GM21825 (cell line): ENCODE measurements at regions not wholly inside any gene's neighbourhood (a gene's known extent, or its start where the extent isn't known, plus 50 kb on each side); places are given as distances from the start of the nearest gene placed in this dataset.
"Not testable (repeated sequence)": the region's sequence is repeated elsewhere in the genome, so short reads cannot be mapped to it uniquely, and the experiment has no call there.

Experiments used
- ATAC-seq: cut with Tn5 transposase; IDR thresholded peaks from one replicate; pipeline ENCODE4 v1.9.1; 2021; ENCODE audit warnings: mild to moderate bottlenecking, moderate library complexity; ENCODE audit not compliant: unreplicated experiment

- ATAC-seq: no peak
Measured at GRCh38 chr4:180966312-180966711, 1276.9 kb upstream of the TENM3 start.

GRCh38 chr4:180967936-180968335 lies 1275.3 kb upstream of the TENM3 start:
- no peak for ATAC-seq

GRCh38 chr4:180973894-180974293 lies 1269.3 kb upstream of the TENM3 start:
- ATAC-seq: no peak

- no peak for ATAC-seq
Measured at GRCh38 chr4:180990931-180991330, 1252.3 kb upstream of the TENM3 start.

- ATAC-seq: no peak
Measured at GRCh38 chr4:180993244-180993836, 1249.9 kb upstream of the TENM3 start.

- no peak for ATAC-seq
Measured at GRCh38 chr4:180994722-180995121, 1248.5 kb upstream of the TENM3 start.

- ATAC-seq: no peak
Measured at GRCh38 chr4:180999217-180999616, 1244.0 kb upstream of the TENM3 start.

GRCh38 chr4:181004056-181004455 lies 1239.1 kb upstream of the TENM3 start:
- ATAC-seq: no peak

GRCh38 chr4:181006499-181007260 lies 1236.5 kb upstream of the TENM3 start:
- ATAC-seq: no peak

- ATAC-seq: no peak
Measured at GRCh38 chr4:181007751-181008150, 1235.5 kb upstream of the TENM3 start.

GRCh38 chr4:181008164-181008563 lies 1235.0 kb upstream of the TENM3 start:
- no peak for ATAC-seq

- no peak for ATAC-seq
Measured at GRCh38 chr4:181013162-181013561, 1230.0 kb upstream of the TENM3 start.

- no peak for ATAC-seq
Measured at GRCh38 chr4:181017038-181017437, 1226.2 kb upstream of the TENM3 start.

GRCh38 chr4:181018472-181018871 lies 1224.7 kb upstream of the TENM3 start:
- no peak for ATAC-seq

- no peak for ATAC-seq
Measured at GRCh38 chr4:181018913-181019312, 1224.3 kb upstream of the TENM3 start.

GRCh38 chr4:181020456-181020855 lies 1222.7 kb upstream of the TENM3 start:
- no peak for ATAC-seq

GRCh38 chr4:181021213-181021612 lies 1222.0 kb upstream of the TENM3 start:
- no peak for ATAC-seq

GRCh38 chr4:181030135-181030921 lies 1212.9 kb upstream of the TENM3 start:
- not testable (repeated sequence) for ATAC-seq

GRCh38 chr4:181030961-181031360 lies 1212.2 kb upstream of the TENM3 start:
- ATAC-seq: no peak

- no peak for ATAC-seq
Measured at GRCh38 chr4:181043486-181043885, 1199.7 kb upstream of the TENM3 start.

- no peak for ATAC-seq
Measured at GRCh38 chr4:181046809-181047208, 1196.4 kb upstream of the TENM3 start.

GRCh38 chr4:181051931-181052330 lies 1191.3 kb upstream of the TENM3 start:
- ATAC-seq: no peak
